GM12878 (cell line): ENCODE measurements at regions not wholly inside any gene's neighbourhood (a gene's known extent, or its start where the extent isn't known, plus 50 kb on each side); places are given as distances from the start of the nearest gene placed in this dataset.

Source experiments
- ATAC-seq: fragments of 200-7000 bp; cut with Tn5 transposase; 3 replicates; pipeline ENCODE4 v1.9.1; 2020; ENCODE audit warnings: mild to moderate bottlenecking, moderate library complexity
- BruUV-seq: library from RNA; stranded (reverse); fragments of 400-500 nt; replicated peaks from 2 replicates; lab custom pipeline; 2021; lab: Mats Ljungman, UMichigan
- CTCF ChIA-PET: fragments of 300-600 bp; sonication (Branson Sonifier 250); formaldehyde crosslinking; extraction: SDS; loops from one replicate; lab custom pipeline; 2021; ENCODE audit warnings: inconsistent platforms; lab: Yijun Ruan, JAX
- POLR2A ChIA-PET: fragments of 350-600 bp; formaldehyde crosslinking; extraction: SDS; loops from one replicate; lab custom pipeline; 2021; ENCODE audit warnings: inconsistent platforms; lab: Charles Lee
- RAD21 ChIA-PET: fragments of 300-600 bp; sonication (Branson Sonifier 250); formaldehyde crosslinking; loops from one replicate; lab custom pipeline; 2023; ENCODE audit warnings: antibody characterized with exemption; ENCODE audit not compliant: unreplicated experiment; lab: Charles Lee
- SMC1A ChIA-PET: fragments of 300-600 bp; sonication (Branson Sonifier 250); formaldehyde crosslinking; loops from one replicate; lab custom pipeline; 2023; ENCODE audit not compliant: unreplicated experiment, uncharacterized antibody; lab: Charles Lee
- DNase-seq: peaks from one replicate; pipeline ENCODE4 v3.0.0-alpha.2; 2011; ENCODE audit warnings: low read depth, low spot score
- FAIRE-seq: peaks from 3 replicates; lab custom pipeline; 2011; peaks lifted over from hg19 to GRCh38; lab: Jason Lieb, UNC
- H2AFZ ChIP-seq: 2 replicates; pipeline ENCODE4 v1.6.0; 2011; ENCODE audit warnings: low read depth, low read length, control low read depth; ENCODE audit not compliant: control insufficient read depth
- H3K27ac ChIP-seq: 2 replicates; pipeline ENCODE4 v1.5.1; 2011; ENCODE audit warnings: control low read depth; ENCODE audit not compliant: control insufficient read depth, insufficient read depth
- H3K27me3 ChIP-seq, 2 experiments: replicated peaks in 1 of 2; 2 replicates each; pipeline versions ENCODE4 v1.6.0 to v1.6.1; 2011; ENCODE audit warnings: low read length in 1 of 2; ENCODE audit not compliant: control insufficient read depth in 2 of 2, insufficient read depth in 2 of 2
- H3K36me3 ChIP-seq, 2 experiments: 2 replicates each; pipeline ENCODE4 v1.5.1; 2011; ENCODE audit warnings: low read length in 1 of 2; ENCODE audit not compliant: control insufficient read depth in 2 of 2, insufficient read depth in 2 of 2
- H3K4me1 ChIP-seq: 2 replicates; pipeline ENCODE4 v1.6.1; 2011; ENCODE audit warnings: mild to moderate bottlenecking, low read length, moderate library complexity, mixed read lengths; ENCODE audit not compliant: control insufficient read depth, insufficient read depth
- H3K4me2 ChIP-seq: 2 replicates; pipeline ENCODE4 v1.6.0; 2011; ENCODE audit warnings: control low read depth; ENCODE audit not compliant: control insufficient read depth, insufficient read depth
- H3K4me3 ChIP-seq: fragments of 200-600 bp; sonication (generic); 2 replicates; pipeline ENCODE4 v1.5.1; 2016
- H3K79me2 ChIP-seq: 2 replicates; pipeline ENCODE4 v1.6.0; 2011; ENCODE audit warnings: low read length; ENCODE audit not compliant: control insufficient read depth, insufficient read depth
- H3K9ac ChIP-seq: 2 replicates; pipeline ENCODE4 v1.8.0; 2011; ENCODE audit warnings: low read length, control low read depth, mixed read lengths; ENCODE audit not compliant: control insufficient read depth, insufficient read depth
- H3K9me3 ChIP-seq: replicated peaks from 3 replicates; pipeline ENCODE4 v1.5.1; 2011; ENCODE audit warnings: mild to moderate bottlenecking, low read length; ENCODE audit not compliant: control insufficient read depth, insufficient read depth
- H4K20me1 ChIP-seq: 2 replicates; pipeline ENCODE4 v1.6.0; 2011; ENCODE audit not compliant: control insufficient read depth, insufficient read depth
- BHLHE40 ChIP-seq, 2 experiments: fragments of 450-650 bp in 1 of 2; IDR thresholded peaks; 2 replicates each; pipeline ENCODE4 v1.6.1; 2011 to 2017; ENCODE audit warnings: low read depth in 2 of 2, borderline replicate concordance in 1 of 2, improper control_type of control experiment in 1 of 2, low read length in 1 of 2, mild to moderate bottlenecking in 1 of 2
- CBFB ChIP-seq: IDR thresholded peaks from 2 replicates; pipeline ENCODE4 v1.6.1; 2016; ENCODE audit warnings: antibody characterized with exemption, low read depth
- CBX3 ChIP-seq: fragments of 200-600 bp; sonication (generic); IDR thresholded peaks from 2 replicates; pipeline ENCODE4 v1.6.1; 2016; ENCODE audit warnings: low read depth, borderline replicate concordance
- CEBPB ChIP-seq, 2 experiments: fragments of 150-350 bp in 1 of 2; IDR thresholded peaks; 2 replicates each; pipeline ENCODE4 v1.6.1; 2012 to 2014; ENCODE audit warnings: low read depth in 2 of 2, low read length in 2 of 2, borderline replicate concordance in 1 of 2, inconsistent platforms in 1 of 2
- EP300 ChIP-seq, 2 experiments: fragments of 150-350 bp in 1 of 2; IDR thresholded peaks; 2 replicates each; pipeline ENCODE4 v1.6.1; 2011 to 2012; ENCODE audit warnings: low read depth in 2 of 2, low read length in 2 of 2, borderline replicate concordance in 1 of 2, improper control_type of control experiment in 1 of 2, inconsistent platforms in 1 of 2; ENCODE audit not compliant: control insufficient read depth in 1 of 2
- ESRRA ChIP-seq: IDR thresholded peaks from 2 replicates; pipeline ENCODE4 v1.6.1; 2012; ENCODE audit warnings: mild to moderate bottlenecking, low read length, improper control_type of control experiment
- EZH2 ChIP-seq: IDR thresholded peaks from 2 replicates; pipeline ENCODE4 v1.6.1; 2012; ENCODE audit warnings: low read depth, mild to moderate bottlenecking, control low read depth, inconsistent platforms, low read length, borderline replicate concordance; ENCODE audit not compliant: control insufficient read depth
- FOS ChIP-seq: IDR thresholded peaks from 3 replicates; pipeline ENCODE4 v1.6.1; 2011; ENCODE audit warnings: borderline replicate concordance; ENCODE audit not compliant: insufficient read length; ENCODE audit errors: extremely low read depth
- JUND ChIP-seq: IDR thresholded peaks from 2 replicates; pipeline ENCODE4 v1.6.1; 2012; ENCODE audit warnings: low read depth, mild to moderate bottlenecking, low read length, improper control_type of control experiment, moderate library complexity
- RFX5 ChIP-seq: IDR thresholded peaks from 2 replicates; pipeline ENCODE4 v1.6.1; 2011; ENCODE audit warnings: low read depth, low read length, improper control_type of control experiment
- SREBF1 ChIP-seq: IDR thresholded peaks from 2 replicates; pipeline ENCODE4 v1.6.1; 2012; ENCODE audit warnings: mild to moderate bottlenecking, low read length
- SREBF2 ChIP-seq: IDR thresholded peaks from 2 replicates; pipeline ENCODE4 v1.6.1; 2012; ENCODE audit warnings: mild to moderate bottlenecking, low read length
- SUZ12 ChIP-seq: fragments of 200-600 bp; sonication (generic); IDR thresholded peaks from one replicate; pipeline ENCODE4 v1.6.1; 2018; ENCODE audit warnings: antibody characterized with exemption, mild to moderate bottlenecking; ENCODE audit not compliant: unreplicated experiment
- TBL1XR1 ChIP-seq: IDR thresholded peaks from 2 replicates; pipeline ENCODE4 v1.6.1; 2012; ENCODE audit warnings: low read depth, low read length, improper control_type of control experiment
- WGBS: methylation state at CpG from one replicate; pipeline ENCODE4 v1.1.6; 2016; ENCODE audit warnings: low lambda C conversion rate; ENCODE audit not compliant: insufficient replicate concordance, insufficient coverage; ENCODE audit errors: missing lambda C conversion rate; 5-methylcytosine and 5-hydroxymethylcytosine counted together
- in situ Hi-C: fragments of 300-500 bp; cut with MboI; formaldehyde crosslinking; loops from 9 replicates; pipeline ENCODE4 v1.14.3; 2018; ENCODE audit warnings: mixed read lengths
- intact Hi-C: fragments of 100-400 bp; cut with micrococcal nuclease; formaldehyde crosslinking; loops from one replicate; pipeline ENCODE4 v1.14.2; 2022; ENCODE audit not compliant: unreplicated experiment
- TF ChIP-seq, protein P1 (sequence below): fragments of 450-650 bp; IDR thresholded peaks from 2 replicates; pipeline ENCODE4 v1.6.1; 2016; ENCODE audit warnings: mild to moderate bottlenecking, moderate library complexity, borderline replicate concordance

GRCh38 chr5:110996742-110997141 lies 74.8 kb upstream of the TSLP start:
- Histone ChIP-seq H3K27me3 (no peaks in the 10 kb centered on the region), H3K4me2 (no peak overlapping the region), H4K20me1 (no peaks in the 10 kb centered on the region), H3K79me2 (no peaks in the 10 kb centered on the region), H3K9me3 (no peaks in the 10 kb centered on the region), H2AFZ (no peak overlapping the region), H3K27ac (no peak overlapping the region), H3K4me3 (no peak overlapping the region), H3K36me3 (no peaks in the 10 kb centered on the region), H3K4me1 (no peaks in the 10 kb centered on the region), H3K9ac (no peak overlapping the region)
- no TSS peak for BruUV-seq
- no peak for FAIRE-seq
- ChIA-PET POLR2A (no interaction called here), CTCF (no interaction called here), SMC1A (interaction anchor here (0.9 kb wide), 1 partner anchor 54 kb away, joined by 4 read pairs; no protein-coding TSS in a partner anchor), RAD21 (no interaction called here)
- ATAC-seq = no peak
- 0% methylated on average over 2 of the region's 2 CpGs for WGBS
- intact Hi-C loops (no loop called here), in situ Hi-C loops (no loop called here)
- TF ChIP-seq JUND (no peak), FOS (no peak), TBL1XR1 (no peak), RFX5 (no peak), SREBF2 (no peak), SUZ12 (no peak), ESRRA (no peak), EZH2 (no peak)
- no peak for DNase-seq

DNA sequence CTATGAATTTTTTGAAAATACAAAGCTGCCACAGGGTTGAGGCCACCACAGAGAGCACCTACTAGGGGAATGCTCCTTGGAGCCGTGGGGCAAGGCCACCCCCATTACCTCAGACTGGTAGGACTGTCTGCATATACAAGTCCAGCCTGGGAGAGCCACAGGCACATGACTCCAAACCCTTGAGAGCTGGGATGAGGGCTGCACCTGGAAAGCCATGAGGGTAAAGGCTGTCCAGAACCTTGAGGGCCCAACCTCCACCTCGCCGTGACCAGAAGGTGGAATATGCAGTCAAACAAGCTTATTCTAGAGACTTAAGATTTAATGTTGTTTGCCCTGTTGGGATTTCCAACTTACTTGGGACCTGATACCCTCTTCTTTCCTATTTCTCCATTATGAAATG lies 69.5 kb upstream of the TSLP start:
- no peak for ATAC-seq
- RAD21 ChIA-PET = no interaction called here
- POLR2A ChIA-PET = no interaction called here
- Histone ChIP-seq H3K9ac (no peak overlapping the region), H3K36me3 (no peaks in the 10 kb centered on the region), H4K20me1 (no peaks in the 10 kb centered on the region), H3K9me3 (no peaks in the 10 kb centered on the region), H3K27me3 (no peaks in the 10 kb centered on the region; a peak in 1 of 4 replicates), H3K4me2 (no peak overlapping the region), H3K27ac (no peak overlapping the region), H3K4me3 (no peak overlapping the region), H3K4me1 (no peaks in the 10 kb centered on the region), H3K79me2 (no peaks in the 10 kb centered on the region), H2AFZ (no peak overlapping the region)
- SMC1A ChIA-PET = interaction anchor here (0.7 kb wide), 1 partner anchor 61 kb away, joined by 3 read pairs; no protein-coding TSS in a partner anchor
- intact Hi-C loops = no loop called here
- WGBS = 23% methylated on average over 3 of the region's 3 CpGs
- CTCF ChIA-PET = interaction anchor here (1.0 kb wide), 1 partner anchor 9 kb away, joined by 5 read pairs; no protein-coding TSS in a partner anchor
- in situ Hi-C loops = no loop called here
- no peak for FAIRE-seq
- no TSS peak for BruUV-seq
- DNase-seq = no peak
- TF ChIP-seq BHLHE40 (IDR thresholded peaks at IDR 0.05; ENCODE audit: borderline replicate concordance in 1 of 2, low read depth in 2 of 2, low read length in 1 of 2) (no peak), SREBF1 (no peak), CBX3 (no peak), CEBPB (IDR thresholded peaks at IDR 0.05; ENCODE audit: borderline replicate concordance in 1 of 2, low read depth in 2 of 2, low read length in 2 of 2) (no peak), CBFB (no peak), EP300 (IDR thresholded peaks at IDR 0.05; ENCODE audit: borderline replicate concordance in 1 of 2, control insufficient read depth in 1 of 2, low read depth in 2 of 2, low read length in 2 of 2) (no peak)
- TF ChIP-seq, protein P1, sequence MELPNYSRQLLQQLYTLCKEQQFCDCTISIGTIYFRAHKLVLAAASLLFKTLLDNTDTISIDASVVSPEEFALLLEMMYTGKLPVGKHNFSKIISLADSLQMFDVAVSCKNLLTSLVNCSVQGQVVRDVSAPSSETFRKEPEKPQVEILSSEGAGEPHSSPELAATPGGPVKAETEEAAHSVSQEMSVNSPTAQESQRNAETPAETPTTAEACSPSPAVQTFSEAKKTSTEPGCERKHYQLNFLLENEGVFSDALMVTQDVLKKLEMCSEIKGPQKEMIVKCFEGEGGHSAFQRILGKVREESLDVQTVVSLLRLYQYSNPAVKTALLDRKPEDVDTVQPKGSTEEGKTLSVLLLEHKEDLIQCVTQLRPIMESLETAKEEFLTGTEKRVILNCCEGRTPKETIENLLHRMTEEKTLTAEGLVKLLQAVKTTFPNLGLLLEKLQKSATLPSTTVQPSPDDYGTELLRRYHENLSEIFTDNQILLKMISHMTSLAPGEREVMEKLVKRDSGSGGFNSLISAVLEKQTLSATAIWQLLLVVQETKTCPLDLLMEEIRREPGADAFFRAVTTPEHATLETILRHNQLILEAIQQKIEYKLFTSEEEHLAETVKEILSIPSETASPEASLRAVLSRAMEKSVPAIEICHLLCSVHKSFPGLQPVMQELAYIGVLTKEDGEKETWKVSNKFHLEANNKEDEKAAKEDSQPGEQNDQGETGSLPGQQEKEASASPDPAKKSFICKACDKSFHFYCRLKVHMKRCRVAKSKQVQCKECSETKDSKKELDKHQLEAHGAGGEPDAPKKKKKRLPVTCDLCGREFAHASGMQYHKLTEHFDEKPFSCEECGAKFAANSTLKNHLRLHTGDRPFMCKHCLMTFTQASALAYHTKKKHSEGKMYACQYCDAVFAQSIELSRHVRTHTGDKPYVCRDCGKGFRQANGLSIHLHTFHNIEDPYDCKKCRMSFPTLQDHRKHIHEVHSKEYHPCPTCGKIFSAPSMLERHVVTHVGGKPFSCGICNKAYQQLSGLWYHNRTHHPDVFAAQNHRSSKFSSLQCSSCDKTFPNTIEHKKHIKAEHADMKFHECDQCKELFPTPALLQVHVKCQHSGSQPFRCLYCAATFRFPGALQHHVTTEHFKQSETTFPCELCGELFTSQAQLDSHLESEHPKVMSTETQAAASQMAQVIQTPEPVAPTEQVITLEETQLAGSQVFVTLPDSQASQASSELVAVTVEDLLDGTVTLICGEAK = no peak
